GM10266 (cell line): ENCODE measurements at regions not wholly inside any gene's neighbourhood (a gene's known extent, or its start where the extent isn't known, plus 50 kb on each side); places are given as distances from the start of the nearest gene placed in this dataset.

Source experiments
- DNase-seq: peaks from one replicate; pipeline ENCODE4 v3.0.0; 2012; ENCODE audit errors: extremely low spot score
- CTCF ChIP-seq: IDR thresholded peaks from 2 replicates; pipeline ENCODE4 v1.5.1; 2012; ENCODE audit warnings: mild to moderate bottlenecking, low read depth; ENCODE audit not compliant: control insufficient read depth, insufficient read depth; ENCODE audit errors: missing control alignments

GRCh38 chr16:85294810-85295508 is 182.7 kb upstream of the CIBAR2 start:
- no peak for TF ChIP-seq CTCF
- DNase-seq, result no peak

- DNase-seq, result peak; percentile 75
- peak; percentile 78 for TF ChIP-seq CTCF
Measured at GRCh38 chr16:85296859-85297660, 184.8 kb upstream of the CIBAR2 start.

GRCh38 chr16:85297881-85298280 is 185.6 kb upstream of the CIBAR2 start:
- no peak for DNase-seq
- TF ChIP-seq CTCF, result no peak

- TF ChIP-seq CTCF, result no peak
- DNase-seq, result no peak
Measured at GRCh38 chr16:85300406-85300968, 188.2 kb upstream of the CIBAR2 start.

- TF ChIP-seq CTCF, result no peak
- no peak for DNase-seq
Measured at GRCh38 chr16:85301231-85301630, 189.0 kb upstream of the CIBAR2 start.

GRCh38 chr16:85302018-85302847 is 190.0 kb upstream of the CIBAR2 start:
- no peak for TF ChIP-seq CTCF
- DNase-seq, result no peak
